ENCODE measurements at regions not wholly inside any gene's neighbourhood (a gene's known extent, or its start where the extent isn't known, plus 50 kb on each side); places are given as distances from the start of the nearest gene placed in this dataset.
"Not testable (repeated sequence)": the region's sequence is repeated elsewhere in the genome, so short reads cannot be mapped to it uniquely, and the experiment has no call there.

DNA sequence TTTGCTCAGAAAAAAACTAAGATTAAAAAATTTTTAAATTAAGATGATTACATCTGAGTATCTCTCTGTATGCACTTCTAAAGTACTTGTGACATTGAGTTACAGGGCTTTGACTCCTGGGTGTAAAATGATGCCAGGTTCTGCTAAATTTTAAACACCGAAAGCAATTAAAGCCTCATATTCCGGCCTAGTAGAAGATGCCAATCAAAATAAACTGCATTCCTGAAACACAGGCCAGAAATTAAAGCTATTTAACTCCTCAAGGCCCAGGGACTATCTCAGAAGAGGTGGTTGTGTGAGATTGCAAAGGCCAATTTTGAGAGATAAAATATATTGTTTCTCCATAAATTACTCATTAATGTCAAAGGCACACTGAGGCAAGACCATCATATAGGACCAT, 388.3 kb downstream of the KIF20B start:
- Histone ChIP-seq H3K27me3 (no peaks in the 10 kb centered on the region), H3K4me1 (peaks cover 3 to 23% of the 10 kb centered on the region in 2 donors), H3K27ac (peak overlapping the region in 1 of 2 donors; percentile 1), H3K9me3 (no peaks in the 10 kb centered on the region), H3K36me3 (no peaks in the 10 kb centered on the region), H3K4me3 (no peak overlapping the region)
- no peak for TF ChIP-seq CTCF (IDR thresholded peaks at IDR 0.05)
- no peak for DNase-seq (ENCODE audit: low spot score in 2 of 2)
- intact Hi-C loops (cut with DNase I): no loop called here

DNA sequence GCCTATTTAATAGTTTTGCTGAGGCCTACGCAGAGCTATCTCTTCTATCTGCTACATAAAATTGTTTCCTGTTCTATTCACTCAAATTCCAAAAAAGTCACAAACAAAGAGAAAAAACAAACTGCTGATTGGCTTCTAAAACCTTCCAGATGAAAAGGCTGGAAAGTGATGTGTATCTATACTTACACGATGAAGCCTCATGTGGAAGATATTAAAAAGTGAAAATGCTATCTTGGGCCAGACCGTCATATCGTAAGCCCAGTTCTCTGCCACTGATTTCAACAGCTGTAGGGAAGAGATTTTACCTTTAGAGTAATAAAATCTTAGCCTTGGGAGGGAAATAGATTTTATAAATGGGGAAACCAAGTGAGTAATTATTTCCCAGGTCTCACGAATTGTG, 394.8 kb downstream of the KIF20B start:
- Histone ChIP-seq H3K4me1 (peaks cover 3 to 14% of the 10 kb centered on the region in 2 donors), H3K9me3 (no peaks in the 10 kb centered on the region), H3K4me3 (no peak overlapping the region), H3K27ac (no peak overlapping the region), H3K27me3 (no peaks in the 10 kb centered on the region), H3K36me3 (no peaks in the 10 kb centered on the region)
- no peak for DNase-seq (ENCODE audit: low spot score in 2 of 2)
- no peak for TF ChIP-seq CTCF (IDR thresholded peaks at IDR 0.05)
- intact Hi-C loops (cut with DNase I): no loop called here

DNA sequence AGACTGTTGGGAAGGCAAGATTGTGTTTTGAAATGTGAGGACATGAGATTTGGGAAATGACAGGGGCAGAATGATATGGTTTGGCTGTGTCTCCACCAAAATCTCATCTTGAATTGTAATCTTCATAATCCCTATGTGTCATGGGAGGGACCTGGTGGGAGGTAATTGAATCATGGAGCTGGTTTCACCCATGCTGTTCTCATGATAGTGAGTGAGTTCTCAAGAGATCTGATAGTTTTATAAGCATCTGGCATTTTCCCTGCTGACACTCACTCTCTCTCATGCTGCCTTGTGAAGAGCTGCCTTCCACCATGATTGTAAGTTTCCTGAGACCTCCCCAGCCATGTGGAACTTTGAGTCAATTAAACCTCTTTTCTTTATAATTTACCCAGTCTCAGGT, 406.2 kb downstream of the KIF20B start:
- H3K27me3 ChIP-seq; H3K4me3 ChIP-seq; DNase-seq (ENCODE audit: low spot score in 2 of 2); intact Hi-C loops (cut with DNase I); H3K9me3 ChIP-seq; H3K36me3 ChIP-seq; H3K27ac ChIP-seq; H3K4me1 ChIP-seq: not testable (repeated sequence)

GRCh38 chr10:90111671-90112070, 410.3 kb downstream of the KIF20B start:
- H3K4me1 ChIP-seq: no peaks in the 10 kb centered on the region
- no peaks in the 10 kb centered on the region for H3K36me3 ChIP-seq
- H3K4me3 ChIP-seq: no peak overlapping the region
- no peak for DNase-seq (ENCODE audit: low spot score in 2 of 2)
- H3K27ac ChIP-seq: peak overlapping the region; percentile 5 to 37
- intact Hi-C loops (cut with DNase I): no loop called here
- no peak for TF ChIP-seq CTCF (IDR thresholded peaks at IDR 0.05)
- no peaks in the 10 kb centered on the region for H3K27me3 ChIP-seq
- H3K9me3 ChIP-seq: no peaks in the 10 kb centered on the region

DNA sequence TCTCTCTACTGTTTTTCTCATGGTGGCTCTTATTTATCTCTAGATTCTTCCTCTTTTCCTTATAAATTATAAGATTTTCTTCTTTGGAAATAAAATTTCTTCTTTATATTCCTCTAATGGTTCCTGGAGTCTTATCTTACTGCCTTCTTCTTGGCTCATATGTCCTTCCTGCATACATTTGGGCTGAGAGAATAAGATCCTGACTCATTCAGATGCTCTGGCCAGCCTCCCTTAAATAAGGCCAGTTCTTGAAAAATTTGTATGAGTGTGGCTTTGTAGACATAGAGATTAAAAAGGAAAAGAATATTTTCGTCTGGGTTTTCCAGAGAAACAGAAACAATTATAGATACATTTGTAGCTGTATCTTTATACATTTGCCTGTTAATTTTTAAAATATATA, 411.3 kb downstream of the KIF20B start:
- H3K9me3 ChIP-seq: peaks cover 0 to 3% of the 10 kb centered on the region in 2 donors
- no peak for TF ChIP-seq CTCF (IDR thresholded peaks at IDR 0.05)
- H3K36me3 ChIP-seq: no peaks in the 10 kb centered on the region
- no peaks in the 10 kb centered on the region for H3K27me3 ChIP-seq
- no peak overlapping the region for H3K4me3 ChIP-seq
- no peaks in the 10 kb centered on the region for H3K4me1 ChIP-seq
- H3K27ac ChIP-seq: peak overlapping the region; percentile 5 to 37
- intact Hi-C loops (cut with DNase I): no loop called here
- no peak for DNase-seq (ENCODE audit: low spot score in 2 of 2)

DNA sequence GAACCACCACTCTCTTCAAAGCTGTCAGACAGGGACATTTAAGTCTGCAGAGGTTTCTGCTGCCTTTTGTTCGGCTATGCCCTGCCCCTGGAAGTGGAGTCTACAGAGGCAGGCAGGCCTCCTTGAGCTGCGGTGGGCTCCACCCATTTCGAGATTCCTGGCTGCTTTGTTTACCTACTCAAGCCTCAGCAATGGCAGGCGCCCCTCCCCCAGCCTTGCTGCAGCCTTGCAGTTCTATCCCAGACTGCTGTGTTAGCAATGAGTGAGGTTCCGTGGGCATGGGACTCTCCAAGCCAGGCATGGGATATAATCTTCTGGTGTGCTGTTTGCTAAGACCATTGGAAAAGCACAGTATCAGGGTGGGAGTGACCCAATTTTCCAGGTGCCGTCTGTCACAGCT, 417.2 kb downstream of the KIF20B start:
- H3K27ac ChIP-seq; H3K27me3 ChIP-seq; H3K4me1 ChIP-seq; DNase-seq (ENCODE audit: low spot score in 2 of 2); H3K4me3 ChIP-seq; H3K36me3 ChIP-seq; intact Hi-C loops (cut with DNase I); H3K9me3 ChIP-seq: not testable (repeated sequence)

DNA sequence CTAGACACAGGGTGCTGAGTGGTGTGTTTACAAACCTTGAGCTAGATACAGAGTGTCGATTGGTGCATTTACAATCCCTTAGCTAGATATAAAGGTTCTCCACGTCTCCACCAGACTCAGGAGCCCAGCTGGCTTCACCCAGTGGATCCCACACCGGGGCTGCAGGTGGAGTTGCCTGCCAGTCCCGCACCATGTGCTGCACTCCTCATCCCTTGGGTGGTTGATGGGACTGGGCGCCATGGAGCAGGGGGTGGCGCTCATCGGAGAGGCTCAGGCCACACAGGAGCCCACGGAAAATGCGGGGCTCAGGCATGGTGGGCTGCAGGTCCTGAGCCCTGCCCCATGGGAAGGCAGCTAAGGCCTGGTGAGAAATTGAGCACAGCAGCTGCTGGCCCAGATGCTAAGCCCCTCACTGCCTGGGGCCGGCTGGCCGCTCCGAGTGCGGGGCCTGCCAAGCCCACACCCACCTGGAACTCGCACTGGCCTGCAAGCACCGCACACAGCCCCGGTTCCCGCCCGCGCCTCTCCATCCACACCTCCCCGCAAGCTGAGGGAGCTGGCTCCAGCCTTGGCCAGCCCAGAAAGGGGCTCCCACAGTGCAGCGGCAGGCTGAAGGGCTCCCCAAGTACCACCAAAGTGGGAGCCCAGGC, 418.4 kb downstream of the KIF20B start:
- H3K27ac ChIP-seq; H3K9me3 ChIP-seq; H3K4me3 ChIP-seq; intact Hi-C loops (cut with DNase I); DNase-seq (ENCODE audit: low spot score in 2 of 2); H3K4me1 ChIP-seq; H3K27me3 ChIP-seq; H3K36me3 ChIP-seq: not testable (repeated sequence)
